ENCODE measurements at regions not wholly inside any gene's neighbourhood (a gene's known extent, or its start where the extent isn't known, plus 50 kb on each side); places are given as distances from the start of the nearest gene placed in this dataset.

DNA sequence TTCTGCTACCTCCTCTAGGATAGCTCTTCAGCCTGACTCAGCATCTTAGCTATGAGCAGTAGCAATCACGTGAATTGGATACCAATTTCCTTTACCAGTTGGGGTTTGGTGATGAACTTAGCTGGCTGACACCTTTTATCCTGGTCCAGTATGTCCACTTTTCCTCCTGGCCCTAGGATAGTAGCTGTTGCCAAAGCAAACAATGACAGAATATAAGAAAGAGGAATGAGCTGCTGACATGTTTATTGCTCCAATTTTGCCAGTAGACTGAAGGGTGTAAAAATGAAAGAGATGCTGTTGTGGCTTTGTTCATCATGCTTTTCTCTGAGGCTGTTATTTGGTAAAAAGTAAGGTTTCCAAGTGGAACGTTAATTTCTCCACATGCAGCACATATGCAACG, 168.3 kb upstream of the JAG1 start:
- TF ChIP-seq POLR2A (IDR thresholded peaks at IDR 0.05; ENCODE audit: low read depth, low read length) = no peak
- no peak for TF ChIP-seq PAX5 (IDR thresholded peaks at IDR 0.05; ENCODE audit: insufficient read depth, low read length, severe bottlenecking)
- no peak for TF ChIP-seq POLR2AphosphoS5 (IDR thresholded peaks at IDR 0.05; ENCODE audit: low read depth, low read length)
- TF ChIP-seq TAF1 (IDR thresholded peaks at IDR 0.05; ENCODE audit: low read depth, low read length) = no peak
- TF ChIP-seq SPI1 (IDR thresholded peaks at IDR 0.05; ENCODE audit: low read depth, low read length) = no peak
